GM19372 (cell line): ENCODE measurements at regions not wholly inside any gene's neighbourhood (a gene's known extent, or its start where the extent isn't known, plus 50 kb on each side); places are given as distances from the start of the nearest gene placed in this dataset.

Source experiments
- ATAC-seq: cut with Tn5 transposase; IDR thresholded peaks from one replicate; pipeline ENCODE4 v1.9.1; 2021; ENCODE audit warnings: mild to moderate bottlenecking, low read depth, moderate library complexity; ENCODE audit not compliant: unreplicated experiment

DNA sequence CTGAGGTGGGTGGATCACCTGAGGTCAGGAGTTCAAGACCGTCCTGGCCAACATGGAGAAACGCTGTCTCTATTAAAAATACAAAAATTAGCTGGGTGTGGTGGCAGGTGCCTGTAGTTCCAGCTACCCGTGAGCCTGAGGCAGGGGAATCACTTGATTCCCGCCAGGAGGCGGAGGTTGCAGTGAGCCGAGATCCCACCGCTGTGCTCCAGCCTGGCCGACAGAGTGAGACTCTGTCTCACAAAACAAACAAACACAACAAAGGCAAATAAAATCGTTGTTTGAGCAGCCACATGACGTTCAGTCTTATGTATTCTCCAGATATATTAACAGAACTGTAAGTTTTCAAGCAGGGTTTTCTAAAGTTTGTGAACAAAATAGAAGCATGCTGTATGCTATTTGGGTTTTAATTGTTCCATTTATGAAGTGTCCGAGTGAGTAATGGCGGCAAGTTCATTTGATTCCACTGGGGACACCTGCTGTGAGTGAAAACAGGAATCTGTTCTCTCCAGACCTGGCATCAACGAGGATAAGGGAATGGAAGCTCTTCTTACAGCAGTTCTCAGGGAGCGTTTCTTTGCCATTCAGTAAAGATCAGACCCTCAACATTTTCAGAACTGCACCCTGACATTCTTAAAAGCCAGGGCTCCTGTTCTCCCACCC, 122.5 kb upstream of the PITRM1 start:
- no peak for ATAC-seq

DNA sequence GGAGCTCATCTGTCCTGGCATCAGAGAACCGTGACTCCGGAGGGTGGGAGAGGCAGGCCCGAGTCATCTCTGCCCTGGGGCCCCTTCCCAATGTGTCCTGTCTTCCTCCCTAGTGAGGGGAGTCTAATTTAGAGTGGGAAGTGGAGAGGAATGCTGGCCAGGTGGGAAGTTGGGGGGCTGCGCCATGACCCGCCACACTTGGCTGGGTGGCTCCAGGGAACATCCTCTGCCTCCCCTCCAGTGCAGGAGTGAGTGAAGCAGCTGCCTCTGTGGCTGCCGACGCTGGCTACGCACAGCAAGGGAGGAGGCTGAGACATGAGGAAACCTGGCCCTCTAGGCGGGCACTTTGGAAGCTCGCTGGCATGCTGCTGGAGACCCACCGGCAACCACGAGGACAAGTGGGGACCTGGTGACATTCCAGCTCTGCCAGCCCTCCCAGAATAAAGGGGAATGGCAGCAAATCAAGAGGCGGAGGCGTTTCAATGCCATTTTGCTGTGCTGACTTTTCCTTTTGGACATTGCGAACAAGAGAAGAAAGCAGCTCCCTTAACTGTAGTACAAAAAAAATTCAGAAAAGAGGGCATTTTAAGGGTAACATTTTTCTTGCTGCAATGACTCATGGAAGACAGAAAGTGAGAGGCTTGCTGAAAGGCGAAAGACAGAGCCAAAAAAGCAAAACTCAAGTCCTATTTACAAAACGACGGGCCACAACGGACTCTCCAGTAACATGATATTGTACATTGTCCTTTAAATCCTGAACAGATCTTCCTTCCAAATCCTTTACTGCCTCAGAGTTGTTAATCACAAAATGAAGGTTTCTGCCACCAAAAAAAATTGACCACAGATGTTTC, 121.2 kb upstream of the PITRM1 start:
- no peak for ATAC-seq

DNA sequence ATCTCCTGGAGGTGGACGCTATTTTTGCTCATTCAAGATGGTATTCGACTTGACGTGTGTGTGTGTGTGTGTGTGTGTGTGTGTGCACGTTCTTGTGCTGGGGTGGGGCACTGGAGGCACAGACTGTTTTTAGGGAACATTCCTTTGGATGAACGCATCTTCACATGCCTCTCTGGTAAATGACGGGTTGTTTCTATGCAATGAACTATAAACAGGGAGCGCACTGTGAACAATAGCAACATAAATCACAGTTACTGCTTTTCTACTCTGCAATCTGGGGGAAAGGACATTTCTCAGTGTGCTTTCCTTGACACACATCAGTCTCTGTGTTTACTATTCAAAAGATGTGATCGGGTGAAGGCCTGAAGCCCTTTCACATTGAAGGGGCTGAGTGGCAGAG, 120.1 kb upstream of the PITRM1 start:
- no peak for ATAC-seq

DNA sequence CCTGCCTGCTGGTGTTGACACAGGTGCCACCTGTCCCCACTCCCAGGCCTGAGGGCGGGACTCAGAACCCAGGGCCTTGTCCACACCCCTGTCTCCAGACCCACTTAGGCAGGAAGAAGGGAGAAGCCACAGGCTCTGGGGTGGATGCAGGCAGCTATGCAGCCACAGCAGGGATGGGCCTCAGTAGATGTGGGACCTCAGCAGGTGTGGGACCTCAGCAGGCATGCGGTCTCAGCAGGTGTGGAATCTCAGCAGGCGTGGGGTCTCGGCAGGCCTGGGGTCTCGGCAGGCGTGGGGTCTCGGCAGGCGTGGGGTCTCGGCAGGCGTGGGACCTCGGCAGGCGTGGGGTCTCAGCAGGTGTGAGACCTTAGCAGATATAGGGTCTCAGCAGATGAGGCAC, 118.0 kb upstream of the PITRM1 start:
- no peak for ATAC-seq

DNA sequence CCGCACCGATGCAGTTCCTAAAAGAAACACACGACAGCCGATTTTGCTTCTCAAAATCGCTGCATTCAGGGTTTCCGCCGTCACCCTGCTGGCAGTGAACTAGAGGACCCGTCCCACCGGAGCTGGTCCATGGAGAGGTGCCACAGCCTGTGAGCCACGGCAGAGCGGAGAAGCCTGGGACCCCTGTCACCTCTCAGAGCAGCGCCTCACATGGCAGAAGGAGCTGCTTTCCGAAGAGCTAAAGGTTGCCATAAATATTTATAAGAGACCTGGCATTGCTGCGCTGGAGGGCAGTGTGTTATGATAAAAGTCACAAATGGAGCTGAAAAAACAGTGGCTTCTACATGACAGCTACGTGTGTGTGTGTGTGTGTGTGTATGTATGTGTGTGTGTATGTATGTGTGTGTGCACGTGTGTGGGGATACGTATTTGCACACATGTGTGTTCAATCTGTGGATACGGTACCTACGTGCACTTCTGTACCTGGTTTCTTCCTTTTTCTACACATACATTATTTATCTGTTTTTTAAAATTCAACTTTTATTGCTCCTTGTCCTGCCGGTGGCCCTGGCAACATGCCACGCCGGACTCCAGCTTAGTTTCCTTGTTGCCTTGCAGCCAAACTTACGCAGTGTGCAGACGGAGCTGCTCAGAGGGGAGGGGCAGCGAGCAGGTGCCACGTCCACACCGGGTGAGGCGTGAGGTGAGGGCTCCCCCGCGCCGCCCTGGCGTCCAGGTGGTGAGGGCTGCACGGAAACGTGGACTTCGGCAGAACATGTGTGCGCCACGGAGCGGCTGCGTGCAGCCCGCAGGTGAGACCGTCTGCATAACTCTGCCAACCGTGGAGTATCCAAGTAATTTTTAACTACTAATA, 115.2 kb upstream of the PITRM1 start:
- ATAC-seq: no peak

DNA sequence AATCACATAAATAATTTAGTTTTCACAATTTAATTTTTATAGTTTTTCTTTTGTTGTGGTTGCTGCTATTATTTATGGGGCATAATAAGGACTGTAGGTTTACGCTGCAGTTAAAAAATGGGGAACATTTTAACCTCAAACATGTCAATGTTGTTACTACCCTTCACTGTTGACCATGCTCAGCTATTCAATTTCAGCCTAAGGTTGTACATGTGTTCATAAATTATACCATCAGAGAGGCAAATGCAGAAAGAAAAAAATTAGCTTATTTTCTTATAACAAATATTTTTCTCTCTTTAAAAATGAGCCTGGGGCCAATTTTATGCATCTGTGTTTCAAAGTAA, 110.1 kb upstream of the PITRM1 start:
- no peak for ATAC-seq

DNA sequence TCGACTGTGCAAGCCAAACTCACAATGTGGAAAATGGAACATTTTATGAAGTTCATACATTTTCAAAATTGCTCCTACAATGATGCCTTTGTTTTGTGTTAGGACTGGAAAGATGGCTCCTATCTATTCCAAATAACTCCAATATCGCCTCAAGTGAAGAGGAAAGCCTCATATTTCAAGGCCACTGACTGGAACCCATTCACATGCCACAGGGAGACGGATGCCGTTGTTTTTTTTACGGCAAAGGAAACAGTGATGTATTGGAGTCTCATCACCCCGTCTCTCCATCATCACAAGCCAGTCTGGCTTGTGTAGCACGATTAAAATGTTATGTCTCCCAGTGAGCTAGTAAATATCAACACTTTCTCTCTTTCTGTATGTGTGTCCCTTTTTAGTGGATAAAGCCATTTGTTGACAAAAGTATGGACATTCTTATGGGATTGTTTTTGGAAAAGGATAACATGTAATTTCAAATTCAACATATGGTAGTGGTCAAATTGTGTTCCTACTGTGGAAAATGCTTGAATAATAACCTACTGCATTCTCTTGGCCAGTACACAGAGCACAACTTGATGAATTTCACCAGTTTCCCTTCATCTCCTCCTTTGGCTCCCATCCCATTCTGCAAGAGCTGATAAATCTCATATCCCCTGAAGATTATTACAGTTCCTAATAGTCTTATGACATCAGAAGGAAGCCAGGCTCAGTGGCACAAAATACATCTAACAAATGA, 109.5 kb upstream of the PITRM1 start:
- no peak for ATAC-seq

DNA sequence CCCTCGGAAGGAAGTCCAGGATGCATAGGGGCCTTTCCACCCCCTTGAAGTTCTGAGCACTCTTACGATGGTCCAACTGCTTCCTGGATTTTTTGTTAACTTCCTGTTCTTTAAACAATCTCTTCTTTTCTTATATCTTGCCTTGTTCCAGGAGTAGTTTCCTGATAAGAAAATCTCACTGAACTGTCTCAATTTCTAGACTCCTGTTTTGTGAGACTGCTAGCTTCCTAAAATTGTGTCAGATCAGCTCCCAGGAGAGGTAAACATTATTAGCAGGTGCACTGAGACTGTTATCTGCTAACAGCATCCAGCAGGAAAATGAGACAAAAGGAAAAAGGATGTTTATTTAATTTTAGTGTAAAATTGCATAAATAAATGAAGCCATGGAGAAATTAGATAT, 106.2 kb upstream of the PITRM1 start:
- no peak for ATAC-seq

DNA sequence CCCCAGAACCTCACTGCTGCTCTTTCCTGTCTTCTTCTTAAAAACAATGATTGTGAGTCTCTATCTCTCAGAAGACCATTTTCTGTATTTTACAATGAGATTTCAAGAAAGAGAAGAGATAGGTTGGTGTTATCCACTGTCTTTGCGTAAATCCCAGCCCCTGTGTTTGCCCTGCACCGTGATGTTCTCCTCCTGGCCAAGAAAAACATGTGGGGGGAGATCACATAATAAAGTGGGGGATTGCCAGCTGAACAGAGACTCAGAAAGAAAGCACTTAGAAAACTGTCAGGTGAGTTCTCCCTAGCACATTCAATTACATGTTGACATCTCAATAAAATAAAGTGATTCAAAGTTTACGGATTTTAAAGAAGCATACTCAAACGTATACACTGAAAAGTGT, 105.0 kb upstream of the PITRM1 start:
- ATAC-seq: no peak

DNA sequence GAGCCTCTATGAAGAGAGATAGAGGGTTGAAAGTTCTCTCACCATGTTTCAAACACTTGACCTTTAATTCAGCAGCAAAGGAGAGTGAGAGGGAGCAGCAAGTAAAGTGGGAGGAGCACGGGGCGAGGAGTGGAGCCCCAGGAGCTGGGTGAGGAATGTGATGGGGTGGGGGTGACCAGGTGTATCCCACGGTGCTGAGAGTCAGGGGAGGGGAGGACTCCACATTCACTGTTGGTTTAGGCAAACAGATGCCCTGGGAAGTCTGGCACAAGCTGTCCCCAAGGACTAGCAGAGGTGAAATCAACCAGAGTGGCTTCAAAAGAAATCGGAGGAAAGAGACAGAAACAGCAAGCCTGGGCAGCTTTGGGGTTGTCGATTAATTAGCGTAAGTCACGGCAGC, 101.8 kb upstream of the PITRM1 start:
- no peak for ATAC-seq

DNA sequence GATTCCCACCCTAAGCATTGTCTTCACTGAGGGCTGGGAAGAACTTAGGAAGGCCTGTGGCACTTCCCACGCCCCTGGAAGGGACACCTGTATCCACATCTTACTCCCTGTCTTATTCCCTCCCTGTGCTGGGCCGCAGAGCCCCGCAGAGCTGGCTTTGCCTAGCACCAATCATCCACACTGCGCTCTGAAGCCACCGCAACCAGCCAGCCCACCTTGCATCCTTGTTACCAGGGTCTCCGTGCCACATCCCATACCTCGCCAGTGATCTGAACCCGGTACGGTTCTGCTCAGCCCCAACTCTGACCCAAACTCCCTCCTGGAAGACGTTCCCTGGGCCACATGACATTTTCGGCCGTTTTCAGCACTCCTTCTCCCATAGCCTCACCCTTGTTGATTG, 101.4 kb upstream of the PITRM1 start:
- ATAC-seq: no peak

DNA sequence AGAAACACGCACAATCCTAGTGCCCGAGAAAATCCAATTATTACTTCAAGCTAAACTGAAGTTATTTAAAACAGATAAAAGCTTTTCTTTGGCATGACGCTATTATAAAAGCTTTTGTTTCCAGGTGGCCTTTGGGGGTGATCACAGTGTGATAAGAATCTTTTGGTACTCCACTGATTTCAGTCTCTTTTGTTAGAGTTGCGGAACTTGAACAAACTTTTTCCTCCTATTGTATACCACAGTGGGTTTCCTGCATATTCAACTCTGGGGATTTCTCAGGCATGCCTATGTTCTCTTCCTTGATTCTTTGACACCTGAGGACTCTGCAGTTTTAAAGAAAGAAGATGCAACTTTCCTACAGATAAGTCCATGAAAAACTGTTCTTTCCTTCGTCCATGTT, 99.7 kb upstream of the PITRM1 start:
- no peak for ATAC-seq

DNA sequence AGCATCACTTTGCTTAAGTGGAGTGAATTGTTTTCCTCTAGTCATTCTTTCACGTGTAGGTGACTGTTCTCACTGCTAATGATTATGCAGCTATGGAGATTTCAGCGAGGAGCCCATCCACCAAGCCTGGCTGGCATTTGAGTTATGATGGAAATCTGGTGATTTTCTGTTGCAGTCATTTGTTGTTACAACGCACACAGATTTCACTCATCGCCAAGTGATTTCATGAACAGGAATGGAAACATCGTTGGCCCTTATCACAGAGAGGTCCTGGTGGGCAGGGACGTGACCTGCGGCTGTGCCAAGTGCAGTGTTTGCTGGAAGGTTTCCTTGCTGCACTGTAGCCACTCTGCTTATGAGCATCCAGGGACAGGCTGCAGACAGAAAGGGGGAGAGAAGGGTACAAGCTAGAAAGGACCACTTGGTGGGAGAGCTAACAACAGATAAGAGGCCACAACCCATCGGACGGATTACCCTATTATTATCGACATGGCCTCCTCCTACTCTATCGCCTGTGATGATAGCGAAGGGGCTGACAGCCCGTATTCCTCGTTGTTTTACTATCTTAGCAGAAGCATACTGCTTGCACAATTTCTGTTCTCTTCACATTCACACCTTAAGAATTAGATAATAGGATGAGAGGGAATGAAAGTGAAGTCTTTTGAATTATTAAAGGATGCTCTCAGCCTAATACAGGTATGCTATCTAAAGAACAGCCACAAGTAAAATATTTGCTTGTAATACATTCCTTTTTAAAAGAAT, 99.0 kb upstream of the PITRM1 start:
- ATAC-seq: no peak

DNA sequence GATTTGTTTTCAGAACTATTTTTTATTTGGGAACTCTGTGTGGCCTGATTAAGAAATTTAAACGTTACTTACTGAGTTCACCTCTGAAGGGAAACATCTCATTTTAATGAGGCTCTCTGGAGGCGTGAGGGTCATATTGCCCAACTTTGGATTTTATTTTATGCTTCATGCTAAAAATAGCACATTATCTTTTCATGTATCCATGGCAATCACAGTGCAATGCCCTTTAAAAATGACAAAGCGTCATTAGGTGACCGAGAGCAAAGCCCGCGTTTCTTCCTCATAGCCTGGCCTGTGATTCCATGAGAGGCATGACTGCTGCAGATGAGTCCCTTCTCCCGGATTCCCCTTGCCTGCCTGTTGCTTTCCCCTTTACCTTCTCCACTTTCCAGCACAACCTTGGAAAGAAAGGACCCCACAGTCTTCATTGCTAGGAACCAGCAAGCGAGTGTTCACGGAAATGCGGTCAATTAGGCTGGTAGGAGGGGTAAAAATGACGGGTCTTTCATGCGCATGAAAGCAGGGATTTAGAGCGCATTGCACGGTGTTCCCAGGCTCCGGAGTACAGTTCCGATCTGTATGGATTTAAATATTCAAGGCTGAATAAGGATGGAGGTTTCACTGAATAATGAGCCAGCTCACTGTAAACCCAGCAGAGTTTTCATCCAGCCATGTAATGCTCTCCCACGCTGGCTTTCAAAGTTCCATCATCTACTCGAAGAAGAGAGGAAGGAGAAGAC, 98.2 kb upstream of the PITRM1 start:
- no peak for ATAC-seq

DNA sequence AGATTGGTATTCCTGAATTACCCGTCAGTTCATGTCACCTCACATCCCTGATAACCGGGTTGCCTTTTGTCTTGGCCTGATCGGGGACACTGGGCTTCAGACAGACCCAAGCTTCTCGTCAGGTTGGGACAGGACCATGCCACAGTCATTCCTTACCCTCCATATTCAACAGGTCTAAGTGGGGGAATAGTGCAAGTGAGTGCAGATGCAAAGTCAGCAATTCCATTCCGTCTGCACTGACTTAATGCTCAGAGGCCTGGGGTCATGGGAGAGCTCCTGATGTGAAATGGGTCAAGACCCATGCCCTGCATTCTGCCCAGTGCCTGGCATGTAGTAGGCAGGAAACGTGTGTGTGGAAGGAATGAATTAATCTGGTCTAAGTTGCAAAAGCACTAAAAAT, 95.4 kb upstream of the PITRM1 start:
- no peak for ATAC-seq

DNA sequence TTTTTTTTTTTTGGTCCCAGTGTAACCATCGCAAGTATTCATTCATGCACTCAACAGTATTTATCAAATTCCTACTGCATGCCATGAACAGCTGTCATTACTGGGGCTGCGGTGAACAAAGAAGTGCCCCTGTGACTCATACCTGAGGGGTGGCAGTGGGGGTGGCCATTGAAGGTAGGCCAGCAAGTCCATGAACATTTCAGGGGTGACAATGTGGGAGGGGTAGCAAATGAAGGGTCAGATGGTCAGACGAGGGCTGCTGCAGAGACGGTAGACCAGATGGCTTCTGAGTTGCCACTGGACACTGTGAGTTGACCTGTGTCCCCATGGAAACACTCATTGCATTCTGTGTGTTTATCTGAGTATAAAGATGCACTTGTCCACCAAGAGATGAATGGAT, 92.5 kb upstream of the PITRM1 start:
- ATAC-seq: no peak

DNA sequence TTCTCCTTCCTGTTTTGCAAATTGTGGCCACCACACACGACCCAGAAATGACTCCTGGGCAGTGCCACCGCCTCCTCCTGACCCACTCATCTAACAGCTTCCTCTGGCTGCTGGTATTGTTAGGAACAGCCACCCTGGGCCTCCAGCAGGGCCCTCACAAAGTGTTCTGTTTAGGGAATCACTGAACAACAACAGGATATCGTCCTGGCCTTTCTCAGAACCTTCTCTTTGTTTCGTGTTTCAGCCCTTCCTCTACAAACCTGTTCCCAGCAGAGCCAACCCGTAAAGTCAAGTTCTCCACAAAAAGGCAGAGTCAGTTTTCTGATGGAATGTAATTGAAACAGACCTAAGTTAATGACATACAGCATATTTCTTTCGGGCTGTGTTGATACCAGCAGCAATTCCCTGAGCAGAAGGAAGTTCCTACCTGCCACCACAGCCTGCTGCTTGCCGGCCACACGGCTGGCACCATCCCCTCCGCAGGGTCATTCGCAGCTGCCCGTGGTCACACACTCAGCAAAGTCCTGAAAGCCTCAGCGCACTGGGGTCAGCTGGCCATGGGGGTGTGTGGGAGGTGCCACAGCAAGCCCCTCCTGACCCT, 91.7 kb upstream of the PITRM1 start:
- no peak for ATAC-seq

DNA sequence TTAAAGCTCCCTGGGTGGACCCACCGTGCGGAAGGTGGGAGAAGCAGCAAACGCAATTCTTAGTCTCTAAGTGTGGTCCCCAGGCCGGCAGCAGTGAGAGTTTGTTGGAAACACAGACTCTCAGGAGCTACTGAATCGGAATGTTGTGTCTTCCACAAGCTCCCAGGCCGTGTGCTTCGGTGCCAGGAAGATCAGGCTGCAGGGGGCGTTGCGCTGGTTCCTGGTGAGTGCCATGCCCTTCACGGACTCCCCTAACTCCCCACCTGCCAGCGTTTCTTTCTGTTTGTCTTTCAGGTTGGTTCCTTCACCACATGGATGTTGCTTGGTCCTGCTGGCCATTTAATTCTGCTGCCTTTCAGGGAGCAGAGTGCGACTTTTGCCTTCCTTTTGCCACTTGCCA, 91.2 kb upstream of the PITRM1 start:
- ATAC-seq: no peak

DNA sequence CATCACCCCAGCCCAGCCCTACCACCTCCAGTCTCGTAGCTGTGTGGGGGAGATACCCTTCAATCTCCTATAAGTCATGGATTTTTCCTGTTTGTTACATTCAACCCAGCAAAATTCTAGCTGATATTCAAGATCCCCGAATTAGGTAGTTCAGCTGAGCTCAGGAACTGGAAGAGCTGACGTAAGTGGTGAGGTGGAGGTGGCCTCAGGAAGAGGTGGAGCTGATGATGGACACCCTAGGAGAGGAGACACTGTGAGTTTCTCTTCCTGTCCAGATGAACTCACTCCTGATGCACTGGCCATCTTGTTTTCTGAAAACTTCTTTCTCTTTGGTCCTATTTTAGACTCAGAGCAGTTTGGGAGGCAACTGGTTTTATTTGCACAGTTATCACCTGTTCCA, 90.5 kb upstream of the PITRM1 start:
- no peak for ATAC-seq
